CD14-positive monocyte (primary cell): ENCODE measurements at regions not wholly inside any gene's neighbourhood (a gene's known extent, or its start where the extent isn't known, plus 50 kb on each side); places are given as distances from the start of the nearest gene placed in this dataset.

Source experiments
- DNase-seq, 3 donors: peaks; one replicate each; pipeline ENCODE4 v3.0.0-alpha.2; 2011 to 2022
- H2AFZ ChIP-seq: 2 replicates; pipeline ENCODE4 v1.6.0; 2012; ENCODE audit warnings: mild to moderate bottlenecking, low read depth, low read length, inconsistent platforms; ENCODE audit not compliant: insufficient read depth, poor library complexity, severe bottlenecking
- H3K27ac ChIP-seq, 2 donors: 1 replicate in 1 of 2; 2 replicates in 1 of 2; pipeline ENCODE4 v1.5.1; 2012 to 2013; ENCODE audit warnings: low read length in 2 of 2, control low read depth in 1 of 2, inconsistent platforms in 1 of 2, low read depth in 1 of 2, mild to moderate bottlenecking in 1 of 2
- H3K27me3 ChIP-seq, 2 donors: one replicate each; pipeline versions ENCODE4 v1.6.0 to v1.6.1; 2011 to 2013; ENCODE audit warnings: low read length in 2 of 2; ENCODE audit not compliant: control insufficient read depth in 2 of 2, insufficient read depth in 2 of 2
- H3K36me3 ChIP-seq, 2 donors: replicated peaks in 1 of 2; 1 replicate in 1 of 2; 2 replicates in 1 of 2; pipeline versions ENCODE4 v1.5.1 to v1.6.1; 2012 to 2013; ENCODE audit warnings: low read length in 2 of 2, control low read depth in 1 of 2, inconsistent platforms in 1 of 2, mild to moderate bottlenecking in 1 of 2; ENCODE audit not compliant: insufficient read depth in 2 of 2, control insufficient read depth in 1 of 2
- H3K4me1 ChIP-seq, 2 donors: 1 replicate in 1 of 2; 2 replicates in 1 of 2; pipeline versions ENCODE4 v1.5.1 to v1.6.1; 2012 to 2013; ENCODE audit warnings: low read length in 2 of 2, control low read depth in 1 of 2, inconsistent platforms in 1 of 2, mild to moderate bottlenecking in 1 of 2, moderate library complexity in 1 of 2; ENCODE audit not compliant: insufficient read depth in 2 of 2, control insufficient read depth in 1 of 2
- H3K4me2 ChIP-seq: replicated peaks from 2 replicates; pipeline ENCODE3; 2012; ENCODE audit warnings: low read length, moderate library complexity, mild to moderate bottlenecking; ENCODE audit not compliant: poor library complexity, severe bottlenecking; ENCODE audit errors: extremely low read depth
- H3K4me3 ChIP-seq, 3 experiments: fragments of 200-600 bp in 1 of 3; sonication (generic) in 1 of 3; replicated peaks in 1 of 3; 1 replicate in 2 of 3; 2 replicates in 1 of 3; pipeline ENCODE4 v1.5.1; 2011 to 2013; ENCODE audit warnings: low read length in 3 of 3, mild to moderate bottlenecking in 3 of 3, control low read depth in 2 of 3, low read depth in 2 of 3, inconsistent platforms in 1 of 3, moderate library complexity in 1 of 3
- H3K79me2 ChIP-seq: 2 replicates; pipeline ENCODE4 v1.6.0; 2012; ENCODE audit warnings: mild to moderate bottlenecking, control low read depth, inconsistent platforms, low read length, moderate library complexity; ENCODE audit not compliant: insufficient read depth
- H3K9ac ChIP-seq: 2 replicates; pipeline ENCODE4 v1.6.0; 2017; ENCODE audit warnings: low read length, mild to moderate bottlenecking; ENCODE audit not compliant: insufficient read depth, poor library complexity, severe bottlenecking
- H3K9me3 ChIP-seq, 2 donors: replicated peaks in 1 of 2; 1 replicate in 1 of 2; 2 replicates in 1 of 2; pipeline versions ENCODE4 v1.5.1 to v1.6.1; 2012 to 2013; ENCODE audit warnings: low read length in 2 of 2, control low read depth in 1 of 2; ENCODE audit not compliant: control insufficient read depth in 1 of 2, insufficient read depth in 1 of 2
- H4K20me1 ChIP-seq: 2 replicates; pipeline ENCODE4 v1.6.0; 2012; ENCODE audit warnings: mild to moderate bottlenecking, low read length, control low read depth, moderate library complexity; ENCODE audit not compliant: insufficient read depth
- H3K27ac Mint-ChIP-seq, 7 donors: one replicate each; pipeline ENCODE4 v1.8.0; 2020; ENCODE audit warnings: mild to moderate bottlenecking in 7 of 7, mixed read lengths in 7 of 7, moderate library complexity in 6 of 7, inconsistent platforms in 2 of 7
- H3K27me3 Mint-ChIP-seq, 3 donors: one replicate each; pipeline ENCODE4 v1.8.0; 2021 to 2022; ENCODE audit warnings: low read depth in 3 of 3, mild to moderate bottlenecking in 3 of 3, mixed read lengths in 3 of 3, moderate library complexity in 3 of 3, inconsistent platforms in 1 of 3
- H3K36me3 Mint-ChIP-seq, 2 donors: one replicate each; pipeline ENCODE4 v1.8.0; 2020; ENCODE audit warnings: mixed read lengths in 2 of 2, inconsistent platforms in 1 of 2, mild to moderate bottlenecking in 1 of 2
- H3K4me1 Mint-ChIP-seq: one replicate; pipeline ENCODE4 v1.8.0; 2020; ENCODE audit warnings: mild to moderate bottlenecking, mixed read lengths
- H3K4me3 Mint-ChIP-seq, 2 donors: one replicate each; pipeline ENCODE4 v1.8.0; 2020; ENCODE audit warnings: mild to moderate bottlenecking in 2 of 2, mixed read lengths in 2 of 2, moderate library complexity in 1 of 2
- H3K9me3 Mint-ChIP-seq, 7 donors: one replicate each; pipeline ENCODE4 v1.8.0; 2020 to 2022; ENCODE audit warnings: mixed read lengths in 7 of 7, mild to moderate bottlenecking in 6 of 7, moderate library complexity in 6 of 7, inconsistent platforms in 2 of 7
- CTCF ChIP-seq: fragments of 200-600 bp; IDR thresholded peaks from one replicate; pipeline ENCODE4 v1.8.0; 2022; ENCODE audit warnings: antibody characterized with exemption, mild to moderate bottlenecking
- WGBS: methylation state at CpG from one replicate; pipeline ENCODE4 v1.1.5; 2013; ENCODE audit warnings: missing lambda C conversion rate; ENCODE audit not compliant: insufficient coverage; 5-methylcytosine and 5-hydroxymethylcytosine counted together
- intact Hi-C, 2 donors: fragments of 100-400 bp; cut with micrococcal nuclease; formaldehyde crosslinking; loops; one replicate each; pipeline versions ENCODE4 v1.15.0 to v1.15.1; 2023

DNA sequence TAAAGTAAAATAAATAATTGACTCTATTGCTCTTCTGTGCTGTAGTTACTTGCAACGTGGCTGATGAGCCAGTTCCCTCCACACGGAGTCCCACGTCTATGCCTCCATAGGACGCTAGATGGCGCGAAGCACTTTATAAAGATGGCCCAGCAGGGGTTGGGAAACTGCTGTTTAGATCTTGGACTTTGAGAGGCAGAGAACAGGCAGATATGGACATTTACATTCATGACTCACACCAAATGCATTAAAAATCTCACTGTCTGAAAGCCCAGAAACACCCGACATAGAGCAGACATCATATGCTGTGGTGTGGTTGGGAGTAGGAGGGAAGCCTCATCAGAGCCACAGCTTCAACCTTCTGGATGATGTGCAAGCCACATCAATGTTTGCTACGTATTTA lies 643.1 kb upstream of the ARGLU1 start:
- H3K27me3 ChIP-seq: no peaks in the 10 kb centered on the region
- WGBS: 0% methylated on average over 6 of the region's 8 CpGs
- H3K4me2 ChIP-seq: no peak overlapping the region

DNA sequence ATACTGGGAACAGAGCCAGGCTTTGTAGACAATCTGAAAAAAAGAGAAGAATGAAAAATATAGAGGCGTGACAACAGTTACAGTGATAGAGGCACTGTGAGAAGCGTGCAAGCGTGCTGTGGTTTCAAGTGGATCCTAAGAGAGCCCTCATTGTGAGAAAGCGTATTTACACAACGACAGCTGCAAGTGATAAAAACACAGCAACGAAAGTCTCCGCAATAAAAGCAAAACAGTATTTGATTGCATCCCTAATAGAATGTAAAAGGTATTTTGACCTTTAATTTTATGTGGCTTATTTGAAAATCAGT lies 642.7 kb upstream of the ARGLU1 start:
- intact Hi-C loops: no loop called here
- no peak overlapping the region for H2AFZ ChIP-seq
- no peaks in the 10 kb centered on the region for H4K20me1 ChIP-seq
- Mint-ChIP-seq H3K27me3 (peaks cover 0 to 8% (median 2%) of the 10 kb centered on the region in 3 donors), H3K27ac (peak overlapping the region in 1 of 7 donors; percentile 49), H3K4me3 (no peak overlapping the region), H3K9me3 (no peaks in the 10 kb centered on the region), H3K36me3 (no peaks in the 10 kb centered on the region), H3K4me1 (no peaks in the 10 kb centered on the region)
- no peaks in the 10 kb centered on the region for H3K4me1 ChIP-seq
- no peaks in the 10 kb centered on the region for H3K9me3 ChIP-seq
- no peaks in the 10 kb centered on the region for H3K27me3 ChIP-seq
- 47% methylated on average over 3 of the region's 7 CpGs for WGBS
- H3K9ac ChIP-seq: no peak overlapping the region
- H3K79me2 ChIP-seq: no peaks in the 10 kb centered on the region
- H3K36me3 ChIP-seq: no peaks in the 10 kb centered on the region
- no peak overlapping the region for H3K27ac ChIP-seq
- no peak for TF ChIP-seq CTCF
- H3K4me3 ChIP-seq: no peak overlapping the region
- no peak overlapping the region for H3K4me2 ChIP-seq
- DNase-seq: no peak

More for the DNA sequence above, 643.1 kb upstream of the ARGLU1 start:
- Histone ChIP-seq H3K9me3 (no peaks in the 10 kb centered on the region), H3K4me3 (no peak overlapping the region), H2AFZ (no peak overlapping the region), H3K27ac (no peak overlapping the region), H3K4me1 (no peaks in the 10 kb centered on the region), H3K9ac (no peak overlapping the region), H4K20me1 (no peaks in the 10 kb centered on the region), H3K36me3 (no peaks in the 10 kb centered on the region), H3K79me2 (no peaks in the 10 kb centered on the region)
- H3K9me3 Mint-ChIP-seq: no peaks in the 10 kb centered on the region
- DNase-seq: peak in 1 of 3 donors; percentile 8
- no peaks in the 10 kb centered on the region for H3K4me1 Mint-ChIP-seq
- peak; percentile 74 for TF ChIP-seq CTCF
- H3K4me3 Mint-ChIP-seq: no peak overlapping the region
- H3K36me3 Mint-ChIP-seq: no peaks in the 10 kb centered on the region
- H3K27me3 Mint-ChIP-seq: peaks cover 0 to 8% (median 2%) of the 10 kb centered on the region in 3 donors
- H3K27ac Mint-ChIP-seq: no peak overlapping the region
- intact Hi-C loops: no loop called here
